Activated naive CD4-positive, alpha-beta T cell treated with anti-CD3 and anti-CD28 coated beads for 36 hours (primary cell): ENCODE measurements at regions not wholly inside any gene's neighbourhood (a gene's known extent, or its start where the extent isn't known, plus 50 kb on each side); places are given as distances from the start of the nearest gene placed in this dataset.
"Not testable (repeated sequence)": the region's sequence is repeated elsewhere in the genome, so short reads cannot be mapped to it uniquely, and the experiment has no call there.

Experiments used
- CTCF ChIA-PET: fragments of 350-600 bp; sonication (Branson Sonifier 250); formaldehyde crosslinking; loops from one replicate; lab custom pipeline; 2021; ENCODE audit warnings: antibody characterized with exemption; lab: Charles Lee
- DNase-seq: peaks from one replicate; pipeline ENCODE4 v3.0.0-alpha.2; 2020
- H3K27ac Mint-ChIP-seq: one replicate; pipeline ENCODE4 v1.8.0; 2021; ENCODE audit warnings: mild to moderate bottlenecking, mixed read lengths
- H3K27me3 Mint-ChIP-seq: one replicate; pipeline ENCODE4 v1.8.0; 2021; ENCODE audit warnings: low read depth, mixed read lengths
- H3K36me3 Mint-ChIP-seq: one replicate; pipeline ENCODE4 v1.8.0; 2021; ENCODE audit warnings: low read depth, mixed read lengths
- H3K4me1 Mint-ChIP-seq: one replicate; pipeline ENCODE4 v1.8.0; 2021; ENCODE audit warnings: low read depth, mixed read lengths
- H3K4me3 Mint-ChIP-seq: one replicate; pipeline ENCODE4 v1.8.0; 2021; ENCODE audit warnings: mild to moderate bottlenecking, moderate library complexity, mixed read lengths
- H3K9me3 Mint-ChIP-seq: one replicate; pipeline ENCODE4 v1.8.0; 2021; ENCODE audit warnings: mixed read lengths
- intact Hi-C: fragments of 100-400 bp; cut with micrococcal nuclease; formaldehyde crosslinking; loops from one replicate; pipeline ENCODE4 v1.15.1; 2023

DNA sequence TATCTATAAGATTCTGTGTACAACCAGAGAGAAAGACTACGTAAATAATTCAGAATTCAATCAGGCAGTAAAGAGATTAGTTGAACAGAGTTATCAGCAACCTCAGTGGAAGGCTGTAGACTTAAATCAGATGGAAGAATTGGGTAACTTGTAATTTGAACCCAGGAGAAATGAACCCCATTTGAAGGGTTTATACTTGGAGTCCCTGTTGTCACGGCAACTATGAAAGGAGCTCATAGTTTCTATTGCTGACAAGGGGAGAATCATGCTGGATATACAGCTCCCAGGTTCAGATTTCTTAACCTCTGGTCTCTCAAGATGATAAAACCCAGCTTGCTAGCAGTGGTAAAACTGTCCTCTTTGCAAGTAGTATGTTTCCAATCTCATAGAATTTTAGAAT lies 54.4 kb upstream of the BMP4 start:
- Mint-ChIP-seq H3K36me3 (no peaks in the 10 kb centered on the region), H3K4me1 (no peaks in the 10 kb centered on the region), H3K4me3 (no peak overlapping the region), H3K27me3 (peaks cover 14% of the 10 kb centered on the region), H3K27ac (no peak overlapping the region), H3K9me3 (peaks cover 6% of the 10 kb centered on the region)
- CTCF ChIA-PET, result no interaction called here
- no peak for DNase-seq
- intact Hi-C loops, result no loop called here

DNA sequence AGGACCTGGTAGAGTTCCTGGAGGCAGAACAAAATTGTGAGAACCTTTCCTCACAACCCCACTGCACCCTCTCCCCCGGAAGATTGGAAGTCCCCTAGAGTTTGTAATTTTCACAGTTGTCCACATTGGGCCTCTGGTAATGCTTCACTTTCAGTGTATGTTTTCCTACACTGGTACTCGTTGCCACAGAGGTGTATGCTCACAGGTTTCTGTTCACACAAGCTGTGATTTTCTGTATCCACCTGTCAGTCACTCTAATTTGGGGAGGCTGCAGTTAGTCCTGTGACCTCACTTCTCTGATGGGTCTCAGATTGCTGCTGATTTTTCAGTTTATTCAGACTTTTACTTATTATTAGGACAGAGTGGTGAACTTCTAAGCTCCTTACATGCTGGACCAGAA lies 66.4 kb upstream of the BMP4 start:
- no peaks in the 10 kb centered on the region for H3K27me3 Mint-ChIP-seq
- no peaks in the 10 kb centered on the region for H3K36me3 Mint-ChIP-seq
- peaks cover 4% of the 10 kb centered on the region for H3K9me3 Mint-ChIP-seq
- no peak overlapping the region for H3K27ac Mint-ChIP-seq
- no peaks in the 10 kb centered on the region for H3K4me1 Mint-ChIP-seq
- no peak for DNase-seq
- CTCF ChIA-PET, result no interaction called here
- intact Hi-C loops, result no loop called here
- H3K4me3 Mint-ChIP-seq, result no peak overlapping the region

DNA sequence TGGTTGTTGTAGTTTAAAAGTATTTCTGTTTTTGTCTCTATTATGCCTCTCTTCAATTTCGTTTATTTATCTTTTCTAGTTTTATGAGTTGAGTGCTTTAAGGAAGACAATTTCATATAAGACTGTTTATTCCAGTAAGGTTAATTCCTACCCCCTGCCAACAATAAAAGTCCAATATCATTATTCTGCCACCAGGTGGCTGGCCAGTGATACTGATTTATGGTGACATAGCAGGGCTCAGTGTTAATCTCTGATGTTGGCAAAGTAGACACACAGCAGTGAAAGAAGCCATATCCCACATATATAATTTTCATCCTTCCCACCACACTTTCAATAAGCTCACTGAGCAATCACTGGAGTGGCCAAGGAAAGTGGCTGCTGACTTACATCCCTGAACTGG lies 69.0 kb upstream of the BMP4 start:
- Mint-ChIP-seq H3K9me3 (peaks cover 7% of the 10 kb centered on the region), H3K27me3 (no peaks in the 10 kb centered on the region), H3K4me3 (no peak overlapping the region), H3K4me1 (no peaks in the 10 kb centered on the region), H3K36me3 (no peaks in the 10 kb centered on the region), H3K27ac (no peak overlapping the region)
- CTCF ChIA-PET, result no interaction called here
- DNase-seq, result no peak
- intact Hi-C loops, result no loop called here

DNA sequence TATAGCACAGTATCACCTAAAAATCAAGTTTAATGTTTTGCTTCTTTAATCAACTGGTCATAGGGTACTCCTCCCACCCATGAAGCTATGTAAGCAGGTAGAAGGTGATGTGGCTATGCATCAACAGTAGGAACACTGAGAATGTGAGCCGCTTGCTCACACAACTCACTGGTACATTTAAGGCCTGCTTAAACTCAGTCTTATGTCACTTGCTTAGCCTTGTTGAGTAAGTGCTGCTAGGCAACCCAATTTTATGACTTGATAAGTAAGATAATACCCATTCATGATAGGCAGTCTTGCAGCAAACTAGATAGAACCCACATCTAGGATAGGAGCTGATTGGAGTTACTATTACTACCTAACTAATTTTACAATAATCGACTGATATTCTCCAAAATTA lies 70.0 kb upstream of the BMP4 start:
- Mint-ChIP-seq H3K27me3 (no peaks in the 10 kb centered on the region), H3K9me3 (peaks cover 3% of the 10 kb centered on the region), H3K4me3 (no peak overlapping the region), H3K36me3 (no peaks in the 10 kb centered on the region), H3K27ac (no peak overlapping the region), H3K4me1 (no peaks in the 10 kb centered on the region)
- intact Hi-C loops, result no loop called here
- CTCF ChIA-PET, result no interaction called here
- DNase-seq, result no peak

DNA sequence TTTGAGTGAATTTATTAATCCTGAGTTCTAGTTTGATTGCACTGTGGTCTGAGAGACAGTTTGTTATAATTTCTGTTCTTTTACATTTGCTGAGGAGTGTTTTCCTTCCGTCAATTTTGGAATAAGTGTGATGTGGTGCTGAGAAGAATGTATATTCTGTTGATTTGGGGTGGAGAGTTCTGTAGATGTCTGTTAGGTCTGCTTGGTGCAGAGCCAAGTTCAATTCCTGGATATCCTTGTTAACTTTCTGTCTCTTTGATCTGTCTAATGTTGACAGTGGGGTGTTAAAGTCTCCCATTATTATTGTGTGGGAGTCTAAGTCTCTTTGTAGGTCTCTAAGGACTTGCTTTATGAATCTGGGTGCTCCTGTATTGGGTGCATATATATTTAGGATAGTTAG lies 74.4 kb upstream of the BMP4 start:
- DNase-seq, intact Hi-C loops, H3K4me3 Mint-ChIP-seq, CTCF ChIA-PET, H3K27ac Mint-ChIP-seq, H3K27me3 Mint-ChIP-seq, H3K36me3 Mint-ChIP-seq, H3K4me1 Mint-ChIP-seq: not testable (repeated sequence)
- peaks cover 19% of the 10 kb centered on the region for H3K9me3 Mint-ChIP-seq

DNA sequence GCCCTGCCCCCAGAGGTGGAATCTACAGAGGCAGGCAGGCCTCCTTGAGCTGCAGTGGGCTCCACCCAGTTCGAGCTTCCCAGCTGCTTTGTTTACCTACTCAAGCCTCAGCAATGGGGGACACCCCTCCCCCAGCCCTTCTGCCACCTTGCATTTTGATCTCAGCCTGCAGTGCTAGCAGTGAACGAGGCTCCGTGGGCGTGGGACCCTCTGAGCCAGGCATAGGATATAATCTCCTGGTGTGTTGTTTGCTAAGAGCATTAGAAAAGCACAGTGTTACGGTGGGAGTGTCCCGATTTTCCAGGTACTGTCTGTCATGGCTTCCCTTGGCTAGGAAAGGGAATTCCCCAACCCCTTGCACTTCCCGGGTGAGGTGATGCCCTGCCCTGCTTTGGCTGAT lies 76.7 kb upstream of the BMP4 start:
- CTCF ChIA-PET, H3K27ac Mint-ChIP-seq, intact Hi-C loops, H3K4me1 Mint-ChIP-seq, DNase-seq, H3K36me3 Mint-ChIP-seq, H3K27me3 Mint-ChIP-seq, H3K4me3 Mint-ChIP-seq: not testable (repeated sequence)
- peaks cover 19% of the 10 kb centered on the region for H3K9me3 Mint-ChIP-seq

DNA sequence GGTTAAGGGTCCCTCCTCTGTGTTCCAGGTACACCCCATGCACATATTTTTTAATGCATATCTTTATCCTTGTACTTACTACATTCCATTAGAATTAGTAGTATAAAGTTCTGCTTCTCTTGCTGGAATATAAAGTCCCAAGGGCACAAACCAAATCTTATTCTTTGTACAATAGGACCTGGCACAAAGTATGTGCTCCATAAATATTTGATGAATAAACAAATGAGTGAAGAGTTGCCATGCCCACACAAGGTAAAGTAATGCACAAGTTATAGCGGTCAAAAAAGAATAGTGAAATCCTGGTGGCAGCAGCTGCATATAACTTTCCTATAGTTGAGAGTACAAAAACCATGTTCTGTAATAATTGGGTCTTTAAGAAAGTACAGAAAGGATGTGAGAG lies 82.1 kb upstream of the BMP4 start:
- Mint-ChIP-seq H3K27me3 (no peaks in the 10 kb centered on the region), H3K36me3 (no peaks in the 10 kb centered on the region), H3K27ac (no peak overlapping the region), H3K4me1 (no peaks in the 10 kb centered on the region), H3K4me3 (no peak overlapping the region), H3K9me3 (peaks cover 14% of the 10 kb centered on the region)
- DNase-seq, result no peak
- intact Hi-C loops, result no loop called here
- CTCF ChIA-PET, result interaction anchor here (1.0 kb wide), 1 partner anchor 29 kb away, joined by 3 read pairs; no protein-coding TSS in a partner anchor

DNA sequence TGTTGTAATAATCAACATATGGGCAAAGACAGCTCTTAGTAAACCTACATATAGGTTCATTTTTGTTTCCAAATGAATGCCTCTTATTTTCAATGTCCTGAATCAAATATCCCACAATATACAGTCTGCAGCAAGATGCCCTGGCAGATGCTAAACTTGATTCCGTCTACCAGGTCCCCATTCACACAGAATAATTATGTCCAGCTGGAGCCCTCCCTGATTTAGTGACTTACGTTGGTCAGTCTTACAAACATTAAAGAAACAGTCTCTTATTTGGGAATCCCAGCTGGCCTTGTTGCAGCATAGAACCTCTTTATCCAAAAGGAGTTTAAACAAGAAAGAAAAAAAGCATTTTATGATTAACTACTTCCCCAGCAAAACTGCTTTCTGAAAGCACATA lies 82.7 kb upstream of the BMP4 start:
- DNase-seq, result no peak
- intact Hi-C loops, result no loop called here
- Mint-ChIP-seq H3K27me3 (no peaks in the 10 kb centered on the region), H3K4me1 (no peaks in the 10 kb centered on the region), H3K36me3 (no peaks in the 10 kb centered on the region), H3K27ac (no peak overlapping the region), H3K9me3 (peaks cover 9% of the 10 kb centered on the region), H3K4me3 (no peak overlapping the region)
- CTCF ChIA-PET, result interaction anchor here (1.0 kb wide), 1 partner anchor 30 kb away, joined by 3 read pairs; no protein-coding TSS in a partner anchor

DNA sequence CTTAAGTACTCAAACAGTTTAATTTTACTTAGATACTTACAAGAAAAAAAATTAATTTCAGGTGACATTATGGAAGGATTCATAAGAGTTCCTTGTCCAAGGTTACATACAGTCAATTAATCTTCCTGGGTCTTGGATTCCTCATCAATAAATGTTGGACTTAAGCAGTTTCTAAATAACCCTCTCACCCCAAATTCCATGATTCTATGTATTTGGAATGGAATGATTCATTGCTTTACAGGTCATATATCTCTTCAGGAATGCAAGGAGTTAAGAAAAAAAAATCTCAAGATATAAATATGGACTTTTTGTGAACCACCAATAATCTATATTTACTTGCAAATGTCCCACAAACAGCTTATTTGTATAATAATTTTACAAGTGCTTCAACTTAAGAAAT lies 84.2 kb upstream of the BMP4 start:
- no peaks in the 10 kb centered on the region for H3K9me3 Mint-ChIP-seq
- H3K4me3 Mint-ChIP-seq, result no peak overlapping the region
- CTCF ChIA-PET, result no interaction called here
- DNase-seq, result no peak
- H3K27ac Mint-ChIP-seq, result no peak overlapping the region
- H3K36me3 Mint-ChIP-seq, result no peaks in the 10 kb centered on the region
- no peaks in the 10 kb centered on the region for H3K4me1 Mint-ChIP-seq
- H3K27me3 Mint-ChIP-seq, result no peaks in the 10 kb centered on the region
- intact Hi-C loops, result no loop called here

DNA sequence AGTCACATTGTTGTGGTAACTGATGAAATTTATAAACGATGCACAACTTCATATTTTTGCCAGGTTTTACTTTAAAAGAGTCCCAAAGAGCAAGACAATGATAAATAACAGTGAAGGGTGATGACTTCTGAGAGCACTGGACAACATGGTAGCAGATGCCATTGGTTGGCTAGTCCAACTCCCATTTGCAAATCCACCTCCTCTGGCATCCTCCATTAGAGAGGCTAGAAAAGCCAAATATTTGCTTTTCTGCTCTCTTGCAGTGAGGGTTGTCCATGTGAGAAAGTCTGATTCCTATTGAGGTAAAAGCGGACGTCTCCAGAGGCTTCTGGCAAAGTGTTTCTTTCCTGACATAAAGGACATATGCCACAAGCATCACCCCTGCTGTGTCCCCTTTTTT lies 89.6 kb upstream of the BMP4 start:
- peaks cover 3% of the 10 kb centered on the region for H3K27me3 Mint-ChIP-seq
- H3K36me3 Mint-ChIP-seq, result no peaks in the 10 kb centered on the region
- intact Hi-C loops, result no loop called here
- H3K9me3 Mint-ChIP-seq, result no peaks in the 10 kb centered on the region
- H3K4me1 Mint-ChIP-seq, result no peaks in the 10 kb centered on the region
- H3K27ac Mint-ChIP-seq, result no peak overlapping the region
- no peak for DNase-seq
- CTCF ChIA-PET, result no interaction called here
- no peak overlapping the region for H3K4me3 Mint-ChIP-seq

DNA sequence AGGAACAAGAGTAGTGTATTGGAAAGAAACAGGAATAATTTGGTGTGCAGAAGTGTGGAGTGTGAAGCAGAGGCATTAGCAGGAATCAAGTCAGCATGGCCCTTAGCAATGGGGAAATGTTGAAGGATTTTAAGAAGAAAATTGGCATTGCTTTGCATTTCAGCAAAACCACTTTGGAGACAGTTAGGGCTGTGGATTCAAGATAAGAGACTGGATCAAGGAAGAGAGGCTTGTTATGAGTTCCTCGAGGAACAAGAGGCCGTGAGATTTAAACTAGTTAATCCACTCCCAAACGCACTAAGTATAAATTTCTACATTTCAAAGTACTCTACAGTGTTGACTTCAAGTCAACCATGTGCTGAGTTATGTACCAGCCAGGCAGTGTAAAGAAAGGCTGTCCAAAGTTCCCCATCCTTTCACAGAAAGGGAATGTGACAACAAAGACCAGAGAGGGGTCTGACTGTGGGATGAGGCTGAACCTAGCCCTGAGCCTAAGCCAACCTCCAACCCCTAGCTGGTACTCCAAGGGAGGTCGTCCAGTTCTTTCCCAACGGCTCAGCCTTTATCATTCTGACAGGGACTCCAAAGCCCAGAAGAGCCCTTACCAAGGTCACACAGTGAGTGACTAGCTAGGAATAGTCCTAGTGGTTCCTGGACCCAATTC lies 91.2 kb upstream of the BMP4 start:
- Mint-ChIP-seq H3K27ac (no peak overlapping the region), H3K4me3 (no peak overlapping the region), H3K9me3 (no peaks in the 10 kb centered on the region), H3K36me3 (no peaks in the 10 kb centered on the region), H3K4me1 (no peaks in the 10 kb centered on the region), H3K27me3 (peaks cover 3% of the 10 kb centered on the region)
- CTCF ChIA-PET, result no interaction called here
- intact Hi-C loops, result no loop called here
- DNase-seq, result no peak

DNA sequence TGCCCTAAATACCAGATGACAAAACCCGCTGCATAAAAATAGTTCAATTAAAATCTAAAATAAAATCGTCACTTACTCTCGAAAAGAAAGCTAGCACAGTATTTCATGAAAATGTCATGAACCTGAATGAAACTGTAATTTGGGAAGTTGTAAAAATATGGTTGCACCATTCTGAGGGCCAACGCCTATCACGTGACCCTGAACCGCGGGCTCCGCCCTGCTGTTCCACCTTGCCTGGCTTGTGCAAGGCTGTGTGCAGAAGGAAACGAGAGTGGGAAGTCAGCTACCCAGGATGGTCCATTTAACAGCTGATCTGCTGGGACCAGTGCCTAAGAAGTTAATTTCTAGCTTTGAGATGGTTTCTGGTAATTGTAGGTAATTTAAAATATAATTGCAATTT lies 91.7 kb upstream of the BMP4 start:
- Mint-ChIP-seq H3K36me3 (no peaks in the 10 kb centered on the region), H3K27ac (no peak overlapping the region), H3K4me3 (no peak overlapping the region), H3K4me1 (no peaks in the 10 kb centered on the region), H3K9me3 (no peaks in the 10 kb centered on the region), H3K27me3 (peaks cover 3% of the 10 kb centered on the region)
- CTCF ChIA-PET, result no interaction called here
- DNase-seq, result no peak
- intact Hi-C loops, result no loop called here

DNA sequence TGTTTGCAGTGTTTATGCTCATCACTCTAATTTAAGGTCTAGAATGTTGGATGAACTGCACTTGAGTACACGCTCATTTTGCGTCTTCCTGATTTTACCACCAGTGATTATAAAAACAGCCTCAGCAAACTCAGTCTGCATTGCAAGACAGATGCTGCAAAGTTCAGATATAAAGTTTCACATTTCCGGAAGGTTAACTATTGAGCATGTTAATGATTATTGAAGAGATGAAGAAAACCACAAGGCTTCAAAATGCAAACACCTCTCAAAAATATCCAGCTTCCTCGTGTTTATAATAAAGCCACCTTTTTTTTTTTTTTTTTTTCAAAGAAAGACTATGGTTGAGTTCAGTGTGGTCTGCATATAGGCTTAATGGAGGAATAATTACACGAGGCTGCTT lies 92.1 kb upstream of the BMP4 start:
- DNase-seq, result no peak
- no peaks in the 10 kb centered on the region for H3K4me1 Mint-ChIP-seq
- H3K9me3 Mint-ChIP-seq, result no peaks in the 10 kb centered on the region
- no peak overlapping the region for H3K4me3 Mint-ChIP-seq
- H3K36me3 Mint-ChIP-seq, result no peaks in the 10 kb centered on the region
- intact Hi-C loops, result no loop called here
- no peak overlapping the region for H3K27ac Mint-ChIP-seq
- H3K27me3 Mint-ChIP-seq, result peaks cover 3% of the 10 kb centered on the region
- CTCF ChIA-PET, result no interaction called here
